ENCODE measurements at regions not wholly inside any gene's neighbourhood (a gene's known extent, or its start where the extent isn't known, plus 50 kb on each side); places are given as distances from the start of the nearest gene placed in this dataset.
"Not testable (repeated sequence)": the region's sequence is repeated elsewhere in the genome, so short reads cannot be mapped to it uniquely, and the experiment has no call there.

DNA sequence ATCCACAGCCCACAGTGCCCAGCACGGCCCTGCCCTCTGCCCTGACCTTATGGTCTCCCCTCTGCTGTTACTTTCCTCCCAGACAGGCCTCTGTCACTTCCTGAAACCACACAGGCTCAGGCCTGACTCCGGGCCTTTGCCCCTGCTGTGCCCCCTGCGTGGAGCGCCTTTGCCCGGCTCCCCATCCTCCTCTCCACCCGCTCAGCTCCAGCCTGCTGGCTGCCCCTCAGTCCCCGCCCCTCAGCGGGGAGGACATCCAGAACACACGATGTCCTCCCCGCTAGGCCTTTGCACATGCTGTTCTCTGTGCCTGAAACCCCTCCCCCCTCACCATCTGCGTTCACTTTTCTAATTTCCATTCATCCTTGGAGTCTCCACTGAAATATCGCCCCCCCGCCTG lies 341.9 kb upstream of the SULF2 start:
- not testable (repeated sequence) for TF ChIP-seq POLR2AphosphoS5 (IDR thresholded peaks at IDR 0.05; ENCODE audit: low read depth, low read length); TAF1 (IDR thresholded peaks at IDR 0.05; ENCODE audit: borderline replicate concordance, low read depth, low read length); POLR2A (IDR thresholded peaks at IDR 0.05; ENCODE audit: low read depth, low read length)
